GF-D8 (cell line): ENCODE measurements at regions not wholly inside any gene's neighbourhood (a gene's known extent, or its start where the extent isn't known, plus 50 kb on each side); places are given as distances from the start of the nearest gene placed in this dataset.

Experiments used
- DNase-seq: peaks from one replicate; lab custom pipeline; 2025; lab: John Stamatoyannopoulos, UW

DNA sequence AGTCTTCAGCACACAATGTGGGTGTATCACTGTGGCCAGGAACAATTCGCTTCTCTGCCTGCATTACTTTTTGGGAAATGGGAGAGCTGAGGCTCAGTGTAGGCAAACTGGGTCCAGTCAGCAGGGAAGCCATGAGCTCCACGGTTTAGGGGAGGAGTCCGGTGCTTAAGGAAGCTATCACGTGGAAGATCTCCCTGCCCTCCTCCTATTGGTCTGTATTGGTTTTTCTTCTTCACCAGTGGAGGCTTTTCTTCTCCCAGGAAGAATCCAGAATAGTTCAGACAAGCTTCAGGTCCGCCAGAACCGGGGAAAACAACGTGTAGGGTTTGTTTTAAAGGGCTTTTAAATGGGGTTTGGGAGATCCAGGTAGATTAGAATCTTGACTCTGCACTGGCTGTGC, 156.2 kb upstream of the CAMK1G start:
- no peak for DNase-seq

- no peak for DNase-seq
These were observed 155.7 kb upstream of the CAMK1G start for GRCh38 chr1:209427811-209428210.

DNA sequence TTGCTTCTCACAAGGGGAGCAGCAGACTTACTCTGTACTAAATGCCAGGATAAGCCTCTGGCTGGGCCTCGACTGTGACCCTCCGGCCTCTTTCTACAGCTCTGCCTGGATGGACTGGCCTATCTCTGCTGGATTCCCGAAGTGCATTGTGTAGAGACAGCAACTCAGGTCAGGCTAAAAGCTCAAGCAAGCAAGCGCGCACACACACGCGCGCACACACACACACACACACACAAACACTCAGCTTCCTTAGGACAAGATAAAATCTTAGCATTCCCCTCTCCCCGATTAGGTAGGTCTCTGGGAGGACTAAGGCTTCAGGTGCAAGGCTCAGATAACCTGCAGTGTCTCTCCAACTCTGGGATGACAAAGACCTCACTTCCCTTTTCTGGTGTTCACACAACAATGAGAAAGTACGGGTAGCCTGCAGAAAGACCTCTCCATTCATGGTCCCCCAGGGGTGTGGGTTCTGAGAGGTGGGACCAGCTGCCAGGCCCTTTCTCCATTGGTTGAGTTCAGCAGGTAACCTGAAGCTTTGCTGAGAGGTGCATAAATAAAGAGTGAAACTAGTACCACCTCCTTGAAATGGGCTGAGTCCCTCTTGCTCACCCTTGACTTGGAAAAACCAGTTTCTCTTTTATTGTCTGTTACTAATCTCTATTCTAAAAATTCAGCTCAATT, 155.1 kb upstream of the CAMK1G start:
- DNase-seq = no peak

DNA sequence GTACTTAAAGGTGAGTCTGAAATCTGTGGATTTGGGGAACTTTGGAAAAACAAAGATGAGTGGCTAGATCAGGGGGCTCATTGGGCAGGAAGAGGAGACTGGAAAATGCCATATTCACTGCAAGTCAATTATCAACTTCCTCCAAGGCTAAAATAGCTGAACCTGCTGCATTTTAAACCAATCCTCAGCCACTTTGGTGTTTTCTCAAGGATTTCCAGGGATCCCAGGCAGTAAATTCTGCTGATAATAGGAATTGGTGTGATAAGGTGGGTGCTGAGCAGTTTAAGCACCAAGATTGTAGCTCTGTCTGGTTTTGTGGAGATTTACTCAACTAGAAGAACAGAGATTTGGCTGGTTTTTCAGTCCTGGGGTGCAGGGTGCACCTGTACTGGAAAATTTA, 153.9 kb upstream of the CAMK1G start:
- DNase-seq = no peak

- no peak for DNase-seq
These were observed 153.4 kb upstream of the CAMK1G start for GRCh38 chr1:209430107-209430506.

- DNase-seq = no peak
These were observed 152.7 kb upstream of the CAMK1G start for GRCh38 chr1:209430821-209431259.

DNA sequence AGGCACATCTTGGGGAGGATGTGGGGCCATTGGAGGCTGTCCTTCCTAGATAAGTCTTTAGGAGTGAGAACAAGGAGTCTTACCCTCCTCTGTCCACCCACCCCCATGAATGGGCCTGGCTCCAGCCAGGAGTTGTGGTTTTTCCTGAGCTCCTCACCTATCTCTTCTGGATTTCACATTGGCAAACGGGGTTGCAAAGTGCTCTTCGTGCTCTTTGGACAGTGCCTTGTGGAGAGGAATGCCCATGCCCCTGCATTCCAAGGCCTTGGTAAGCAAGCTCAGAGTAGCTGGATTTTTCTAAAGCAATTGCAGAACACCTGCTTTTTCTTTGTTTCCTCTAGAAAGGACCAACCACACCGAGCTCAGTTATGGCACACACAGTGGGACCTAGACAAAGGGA, 152.1 kb upstream of the CAMK1G start:
- no peak for DNase-seq

DNA sequence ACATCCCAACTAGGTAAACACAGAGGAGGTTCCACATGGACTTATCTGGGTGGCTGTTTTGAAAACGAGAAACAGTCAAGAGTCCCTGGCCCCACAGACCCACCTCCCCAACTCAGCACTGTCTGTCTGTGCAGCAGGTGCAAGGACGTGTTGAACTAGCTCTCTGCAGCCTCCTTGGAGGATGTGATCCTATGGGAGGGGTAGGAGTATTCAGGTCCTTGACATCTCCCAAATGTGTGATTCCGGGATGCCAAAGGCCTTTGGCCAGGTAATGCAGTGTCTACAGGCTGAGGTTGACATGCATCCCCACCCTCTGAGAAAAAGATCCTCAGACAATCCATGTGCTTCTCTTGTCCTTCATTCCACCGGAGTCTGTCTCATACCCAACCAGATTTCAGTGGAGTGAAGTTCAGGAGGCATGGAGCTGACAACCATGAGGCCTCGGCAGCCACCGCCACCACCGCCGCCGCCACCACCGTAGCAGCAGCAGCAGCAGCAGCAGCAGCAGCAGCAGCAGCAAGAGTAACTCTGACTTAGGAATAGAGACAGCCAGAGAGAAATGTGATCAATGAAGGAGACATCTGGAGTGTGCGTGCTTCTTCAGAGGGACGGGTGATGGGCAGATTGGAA, 151.6 kb upstream of the CAMK1G start:
- DNase-seq = no peak

- DNase-seq = no peak
These were observed 151.1 kb upstream of the CAMK1G start for GRCh38 chr1:209432443-209432825.

GRCh38 chr1:209433649-209434031, 149.9 kb upstream of the CAMK1G start:
- DNase-seq = no peak

- DNase-seq = no peak
These were observed 149.4 kb upstream of the CAMK1G start for GRCh38 chr1:209434066-209434465.

DNA sequence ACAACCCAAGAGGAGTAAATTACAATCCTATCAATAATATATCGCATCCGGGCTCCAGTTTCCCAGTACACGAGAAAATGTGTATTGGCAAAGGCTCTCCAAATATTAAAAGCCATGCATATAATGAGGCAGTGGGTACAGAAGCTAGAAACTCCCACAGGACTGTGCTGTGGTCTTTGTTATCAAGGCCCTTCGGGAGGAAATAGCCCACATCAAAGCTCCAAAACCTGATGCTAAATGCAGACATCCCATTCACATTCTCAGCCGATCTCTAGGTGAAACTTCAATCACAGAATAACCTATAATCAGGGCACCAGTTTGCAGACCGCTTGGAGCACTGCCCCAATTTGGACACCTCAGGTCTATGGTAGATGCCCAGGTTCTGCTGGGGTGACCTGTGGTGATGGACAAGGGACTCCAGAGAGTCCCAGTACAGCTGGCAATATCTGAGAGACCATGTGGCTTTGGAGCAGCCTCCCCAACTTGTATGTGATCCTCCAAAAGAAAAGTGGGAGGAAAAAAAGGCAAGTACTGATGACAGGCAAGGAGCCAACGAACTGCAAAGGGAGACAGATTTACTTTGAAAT, 148.8 kb upstream of the CAMK1G start:
- no peak for DNase-seq

DNA sequence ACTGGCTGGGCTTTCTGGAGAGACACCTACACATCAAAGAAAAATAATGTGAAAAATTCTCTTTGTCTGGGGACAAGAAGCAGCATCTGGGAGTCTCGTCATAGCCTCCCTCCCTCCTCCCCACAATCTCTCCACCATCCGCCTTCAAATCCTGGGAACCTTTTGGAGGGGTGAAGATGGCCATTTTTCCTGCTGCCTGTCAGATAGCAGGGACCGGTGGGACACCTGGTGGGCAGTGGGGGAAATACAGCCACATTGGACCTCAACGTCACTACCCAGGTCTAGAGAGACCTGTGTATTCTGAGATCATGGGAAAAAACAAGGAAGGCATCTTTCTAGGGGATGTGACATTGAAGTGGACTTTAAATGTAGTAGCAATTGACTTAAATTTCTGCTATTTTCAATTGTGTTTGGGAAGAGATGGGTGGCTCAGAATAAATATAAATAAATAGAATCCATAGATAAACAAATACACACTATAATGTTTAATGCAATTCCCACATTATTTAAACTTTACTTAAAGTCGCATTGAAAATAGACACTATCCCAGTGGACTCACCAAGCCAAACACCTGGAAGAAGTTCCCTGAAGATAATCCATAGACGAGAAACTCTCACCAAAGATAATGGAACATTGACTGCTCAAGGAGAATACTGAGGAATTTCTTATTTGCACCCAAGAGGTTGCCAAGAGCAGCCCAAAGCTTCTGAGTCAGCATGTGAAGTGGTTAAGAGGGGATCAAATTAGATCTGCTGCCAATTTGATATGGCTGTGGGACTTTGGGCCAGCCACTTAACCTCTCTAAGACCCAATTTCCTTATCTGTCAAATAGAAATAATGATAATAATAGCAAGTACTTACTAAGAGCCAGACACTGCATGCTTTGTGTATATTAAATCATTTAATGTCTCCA, 147.6 kb upstream of the CAMK1G start:
- DNase-seq = no peak

DNA sequence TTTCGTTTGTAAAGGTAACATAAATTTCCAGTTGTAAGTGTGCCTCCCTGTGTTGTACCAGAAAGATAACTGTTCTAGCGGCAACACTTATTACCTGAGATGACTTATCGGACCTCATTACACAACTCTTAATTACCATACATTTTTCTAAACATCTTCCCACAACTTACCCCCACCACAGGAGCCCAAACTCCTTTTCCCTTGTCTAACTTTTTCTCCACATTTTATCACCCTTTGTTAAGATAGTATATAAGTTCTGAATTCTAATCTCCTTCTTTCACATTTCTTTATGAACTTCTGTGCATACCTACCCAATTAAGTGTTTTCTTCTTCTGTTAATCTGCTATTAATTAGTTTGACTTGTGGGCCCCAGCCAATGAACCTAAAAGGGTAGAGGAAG, 143.7 kb upstream of the CAMK1G start:
- no peak for DNase-seq

DNA sequence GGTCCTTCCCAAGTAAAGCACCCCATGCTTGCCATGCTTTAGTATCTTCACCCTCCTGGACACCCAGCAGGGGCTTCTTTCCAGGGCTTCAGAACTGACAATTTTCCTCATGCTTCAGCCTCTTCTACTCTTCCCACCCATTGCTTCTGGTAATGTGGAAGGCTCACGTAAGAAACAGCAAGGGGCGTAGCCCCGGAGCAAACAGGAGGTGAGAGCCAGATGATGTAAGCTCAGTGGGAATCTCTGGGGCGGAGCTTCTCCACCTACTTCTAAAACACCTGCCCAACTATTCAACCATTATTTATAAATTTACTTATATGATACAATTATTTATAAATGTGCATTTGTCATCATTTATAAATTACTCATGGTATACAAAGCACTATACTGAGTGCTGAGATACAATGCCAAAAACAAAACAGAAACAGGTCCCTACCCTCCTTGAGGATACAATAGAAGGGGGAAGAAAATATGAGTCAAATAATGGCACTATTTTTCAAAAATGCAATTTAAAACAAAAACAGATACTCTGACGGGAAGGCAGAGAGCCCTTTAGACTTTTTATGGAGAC, 140.1 kb upstream of the CAMK1G start:
- DNase-seq = no peak

DNA sequence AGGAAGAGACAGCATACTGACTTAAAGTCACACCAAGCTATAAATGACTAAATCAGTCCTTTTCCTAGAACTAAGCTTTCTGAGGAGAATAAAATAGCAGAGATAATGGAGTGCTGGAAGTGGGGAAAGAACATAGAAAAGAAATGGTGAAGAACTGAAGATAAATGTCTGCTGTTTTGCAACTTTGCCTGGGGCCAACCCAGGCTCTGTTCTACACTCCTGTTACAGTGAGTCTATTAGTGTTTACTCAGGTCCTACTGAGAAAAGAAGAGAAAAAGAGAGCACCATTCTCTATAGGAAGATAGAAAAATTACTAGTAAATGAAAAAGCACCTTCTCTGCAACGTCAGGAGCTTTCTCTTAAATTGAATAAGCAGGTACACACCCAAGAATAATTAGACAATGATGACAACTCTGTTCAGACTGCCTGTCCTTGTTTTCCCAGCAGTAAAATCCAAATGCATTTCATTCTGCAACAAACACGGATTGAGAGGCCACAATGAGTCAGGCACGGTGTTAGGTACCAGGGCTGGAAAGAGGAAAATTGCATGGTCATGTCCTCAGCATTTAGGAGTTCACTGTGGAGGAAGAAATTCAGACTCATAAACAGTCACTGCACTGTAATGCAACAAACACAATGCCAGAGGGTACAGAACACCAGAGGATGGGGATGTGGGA, 139.4 kb upstream of the CAMK1G start:
- DNase-seq = no peak

DNA sequence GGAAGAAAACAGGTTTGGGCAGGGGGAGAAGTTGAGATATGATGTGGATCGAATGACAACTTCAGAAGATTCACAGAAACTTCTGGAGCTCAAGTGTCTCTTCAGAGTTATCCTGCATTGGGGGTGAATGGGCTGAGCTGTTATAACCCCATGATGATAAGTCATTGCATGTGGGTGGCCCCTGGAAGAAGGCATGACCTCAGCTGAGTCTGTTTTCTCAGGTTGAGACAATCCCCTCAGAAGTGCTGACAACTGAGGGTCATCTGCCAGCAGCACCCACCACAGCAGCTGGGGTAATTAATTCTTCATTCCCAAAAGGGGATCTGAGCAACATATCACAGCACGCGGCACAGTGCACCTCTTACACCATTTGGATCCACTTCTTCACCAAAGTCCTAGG, 138.6 kb upstream of the CAMK1G start:
- DNase-seq = no peak

- DNase-seq = no peak
These were observed 137.9 kb upstream of the CAMK1G start for GRCh38 chr1:209445576-209445975.

- no peak for DNase-seq
These were observed 137.2 kb upstream of the CAMK1G start for GRCh38 chr1:209446356-209446755.

DNA sequence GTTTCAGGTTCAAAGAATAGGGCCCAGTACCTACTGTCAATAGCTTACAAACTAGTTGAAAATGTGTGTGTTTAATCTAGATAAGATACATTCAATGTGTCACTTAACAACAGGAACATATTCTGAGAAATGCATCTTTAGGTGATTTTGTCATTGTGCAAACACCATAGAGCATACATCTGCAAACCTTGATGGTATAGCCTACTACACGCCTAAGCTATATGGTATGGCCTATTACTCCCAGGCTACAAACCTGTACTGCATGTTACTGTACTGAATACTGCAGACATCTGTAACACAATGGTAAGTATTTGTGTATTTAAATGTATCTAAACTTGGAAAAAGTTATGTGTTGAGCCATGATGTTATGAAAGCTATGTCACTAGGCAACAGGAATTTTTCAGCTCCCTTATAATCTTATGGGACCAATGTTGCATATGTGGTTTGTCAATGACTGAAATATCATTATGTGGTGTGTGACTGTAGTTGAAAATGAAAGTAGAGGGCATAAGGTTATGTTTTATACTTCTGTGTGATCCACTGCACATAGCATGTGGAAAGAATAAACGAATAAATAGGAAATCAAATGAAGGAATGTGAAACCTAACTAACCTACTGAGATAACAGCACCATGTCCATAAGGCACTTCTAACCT, 129.0 kb upstream of the CAMK1G start:
- no peak for DNase-seq

GRCh38 chr1:209455145-209455544, 128.4 kb upstream of the CAMK1G start:
- no peak for DNase-seq
